Mesodermal cell (in vitro differentiated cells): ENCODE measurements at regions not wholly inside any gene's neighbourhood (a gene's known extent, or its start where the extent isn't known, plus 50 kb on each side); places are given as distances from the start of the nearest gene placed in this dataset.
"Not testable (repeated sequence)": the region's sequence is repeated elsewhere in the genome, so short reads cannot be mapped to it uniquely, and the experiment has no call there.

Experiments used
- H3K27ac ChIP-seq: 2 replicates; pipeline ENCODE4 v1.7.0; 2013; ENCODE audit warnings: mild to moderate bottlenecking, low read depth, low read length, moderate library complexity; ENCODE audit not compliant: severe bottlenecking
- H3K36me3 ChIP-seq: 2 replicates; pipeline ENCODE4 v1.7.1; 2013; ENCODE audit warnings: mild to moderate bottlenecking, low read length, moderate library complexity; ENCODE audit not compliant: control insufficient read depth, insufficient read depth
- H3K4me1 ChIP-seq: one replicate; pipeline ENCODE4 v1.7.1; 2013; ENCODE audit warnings: mild to moderate bottlenecking, low read length; ENCODE audit not compliant: insufficient read depth, control insufficient read depth, poor library complexity, severe bottlenecking
- H3K4me3 ChIP-seq: 2 replicates; pipeline ENCODE4 v1.7.0; 2013; ENCODE audit warnings: low read length, control low read depth, mild to moderate bottlenecking; ENCODE audit not compliant: insufficient read depth, poor library complexity, severe bottlenecking; ENCODE audit errors: extremely low read depth
- H3K9me3 ChIP-seq: 2 replicates; pipeline ENCODE4 v1.7.1; 2013; ENCODE audit warnings: mild to moderate bottlenecking, low read length, moderate library complexity; ENCODE audit not compliant: control insufficient read depth
- WGBS, 2 experiments: methylation state at CpG; one replicate each; pipeline ENCODE4 v1.1.5; 2013; ENCODE audit warnings: missing lambda C conversion rate in 2 of 2; ENCODE audit not compliant: insufficient coverage in 2 of 2; 5-methylcytosine and 5-hydroxymethylcytosine counted together

GRCh38 chr3:151538456-151539393, 77.9 kb upstream of the IGSF10 start:
- Histone ChIP-seq H3K9me3 (no peaks in the 10 kb centered on the region), H3K4me3 (no peak overlapping the region), H3K27ac (peak overlapping the region; percentile 39), H3K4me1 (peaks cover 22% of the 10 kb centered on the region), H3K36me3 (no peaks in the 10 kb centered on the region)
- 62 to 71% methylated on average over 4 to 6 of the region's 15 CpGs for WGBS, 2 experiments

- Histone ChIP-seq H3K9me3 (no peaks in the 10 kb centered on the region), H3K36me3 (no peaks in the 10 kb centered on the region), H3K27ac (no peak overlapping the region), H3K4me3 (no peak overlapping the region), H3K4me1 (peaks cover 22% of the 10 kb centered on the region)
- WGBS, 2 experiments = 69 to 70% methylated on average over 2 to 3 of the region's 3 CpGs
These were observed 76.9 kb upstream of the IGSF10 start for GRCh38 chr3:151537726-151538125.

- H3K9me3 ChIP-seq = no peaks in the 10 kb centered on the region
- no CpG with 5 or more reads among the region's 2 CpGs for WGBS, 2 experiments
- no peak overlapping the region for H3K27ac ChIP-seq
- no peaks in the 10 kb centered on the region for H3K36me3 ChIP-seq
- H3K4me3 ChIP-seq = no peak overlapping the region
- peaks cover 5% of the 10 kb centered on the region for H3K4me1 ChIP-seq
These were observed 65.9 kb upstream of the IGSF10 start for GRCh38 chr3:151526757-151527156.

DNA sequence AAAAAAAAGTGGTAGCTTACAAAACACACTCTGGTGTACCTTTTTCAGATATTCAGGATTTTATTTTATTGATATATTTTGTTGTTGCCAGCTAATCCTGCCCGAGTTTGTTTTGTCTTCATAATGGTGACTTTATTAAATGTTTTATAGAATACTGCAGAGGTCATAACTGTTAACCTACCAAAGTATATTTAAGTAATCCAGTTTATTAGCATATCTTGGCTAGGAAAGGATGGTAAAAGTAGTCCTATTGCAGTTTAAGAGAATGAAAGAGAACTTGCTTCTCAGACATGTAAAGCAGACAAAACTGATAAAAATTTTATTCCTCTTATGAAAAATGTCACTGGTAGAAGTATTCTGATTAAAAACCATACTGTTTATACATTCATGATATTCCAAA, 59.2 kb upstream of the IGSF10 start:
- H3K4me3 ChIP-seq = no peak overlapping the region
- WGBS, 2 experiments = no CpG with 5 or more reads among the region's 1 CpG
- no peak overlapping the region for H3K27ac ChIP-seq
- no peaks in the 10 kb centered on the region for H3K36me3 ChIP-seq
- H3K4me1 ChIP-seq = no peaks in the 10 kb centered on the region
- no peaks in the 10 kb centered on the region for H3K9me3 ChIP-seq

DNA sequence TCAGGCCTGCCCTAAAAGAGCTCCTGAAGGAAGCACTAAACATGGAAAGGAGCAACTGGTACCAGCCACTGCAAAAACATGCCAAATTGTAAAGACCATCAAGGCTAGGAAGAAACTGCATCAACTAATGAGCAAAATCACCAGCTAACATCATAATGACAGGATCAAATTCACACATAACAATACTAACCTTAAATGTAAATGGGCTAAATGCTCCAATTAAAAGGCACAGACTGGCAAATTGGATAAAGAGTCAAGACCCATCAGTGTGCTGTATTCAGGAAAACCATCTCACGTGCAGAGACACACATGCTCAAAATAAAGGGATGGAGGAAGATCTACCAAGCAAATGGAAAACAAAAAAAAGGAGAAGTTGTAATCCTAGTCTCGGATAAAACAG, 50.6 kb upstream of the IGSF10 start:
- 100% methylated on average over 1 of the region's 2 CpGs; no CpG with 5 or more reads in 1 of the 2 experiments for WGBS, 2 experiments
- H3K36me3 ChIP-seq, H3K4me3 ChIP-seq, H3K27ac ChIP-seq, H3K9me3 ChIP-seq, H3K4me1 ChIP-seq: not testable (repeated sequence)
